HG03575 (cell line): ENCODE measurements at regions not wholly inside any gene's neighbourhood (a gene's known extent, or its start where the extent isn't known, plus 50 kb on each side); places are given as distances from the start of the nearest gene placed in this dataset.
"Not testable (repeated sequence)": the region's sequence is repeated elsewhere in the genome, so short reads cannot be mapped to it uniquely, and the experiment has no call there.

Experiments used
- ATAC-seq: cut with Tn5 transposase; IDR thresholded peaks from one replicate; pipeline ENCODE4 v1.9.1; 2021; ENCODE audit not compliant: unreplicated experiment, insufficient number of reproducible peaks, low FRiP score; ENCODE audit errors: extremely low read depth

DNA sequence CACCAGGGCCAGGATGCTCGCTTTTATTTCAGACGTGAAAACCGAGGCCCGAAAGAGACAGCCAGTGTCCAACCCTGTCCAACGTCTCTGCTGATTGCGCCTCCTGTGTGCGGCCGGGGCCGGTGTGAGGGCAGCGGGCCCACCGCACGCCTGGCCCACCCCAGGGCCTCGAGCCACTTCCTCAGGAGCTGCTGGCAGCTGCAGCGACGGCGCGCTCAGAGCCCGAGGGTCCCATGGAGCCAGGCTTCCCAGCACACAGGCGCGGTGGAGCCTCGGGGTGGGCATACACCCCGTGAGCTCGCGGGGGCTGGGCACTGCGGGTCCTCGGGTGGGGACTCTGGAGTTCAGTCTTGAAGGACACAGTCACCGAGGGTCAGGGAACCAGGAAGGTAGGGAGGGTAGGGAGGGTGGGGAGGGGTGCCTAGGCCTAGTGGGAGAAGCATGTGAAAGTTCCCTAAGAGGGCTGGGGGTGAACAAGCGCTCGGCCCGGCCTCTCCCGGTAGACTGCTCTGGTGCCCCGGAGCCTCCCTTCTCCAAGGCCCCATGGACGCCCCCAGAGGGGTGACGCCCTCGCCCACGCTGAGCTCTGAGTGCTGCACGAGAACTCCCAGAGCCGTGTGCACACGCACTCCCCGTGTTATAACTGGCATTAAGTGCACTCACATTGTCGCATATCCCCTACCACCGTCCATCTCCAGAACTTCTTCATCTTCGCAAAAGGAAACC, 1547.2 kb downstream of the RPIA start:
- not testable (repeated sequence) for ATAC-seq

DNA sequence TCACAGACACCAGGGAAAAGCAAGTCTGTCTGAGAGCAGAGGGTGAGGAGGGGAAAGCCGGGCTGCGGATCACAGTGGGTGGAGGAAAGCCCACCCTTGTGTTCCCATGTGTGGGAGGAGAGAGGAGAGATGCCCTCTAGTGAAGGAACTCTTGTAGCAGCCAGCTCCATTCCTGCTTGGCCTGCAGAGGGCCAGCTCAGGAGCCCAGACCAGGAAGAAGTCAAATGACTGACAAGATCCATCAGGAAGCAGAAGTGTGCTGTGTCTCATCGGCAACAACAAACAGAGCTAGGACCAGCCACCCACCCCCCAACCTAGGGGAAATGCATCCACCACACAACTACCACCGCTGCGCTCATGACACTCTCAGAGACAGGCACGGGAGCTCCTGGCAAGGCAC, 1548.3 kb downstream of the RPIA start:
- ATAC-seq = not testable (repeated sequence)

GRCh38 chr2:90244902-90245765, 1553.7 kb downstream of the RPIA start:
- ATAC-seq = not testable (repeated sequence)

DNA sequence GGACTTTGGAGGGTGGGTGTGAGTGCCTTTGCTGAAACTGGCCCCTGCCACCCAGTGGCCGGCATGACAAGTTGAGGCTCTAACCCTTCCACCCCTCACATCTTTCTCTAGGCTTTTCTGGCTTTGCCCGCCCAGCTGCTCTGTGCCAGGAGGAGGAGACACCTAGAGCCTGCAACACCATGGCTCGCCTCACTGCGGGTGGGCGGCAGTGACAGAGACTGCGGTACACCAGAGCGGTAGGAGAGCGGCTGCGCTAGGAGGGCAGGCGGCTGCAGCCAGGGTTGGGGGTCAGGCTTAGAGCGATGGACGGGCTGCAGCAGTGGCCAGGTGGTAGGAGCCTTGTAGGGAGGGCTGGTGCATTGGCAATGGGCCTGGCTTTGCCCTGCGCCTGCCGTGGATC, 1556.9 kb downstream of the RPIA start:
- not testable (repeated sequence) for ATAC-seq

- ATAC-seq = not testable (repeated sequence)
Measured at GRCh38 chr2:90250350-90250749, 1558.9 kb downstream of the RPIA start.

GRCh38 chr2:90251576-90251975, 1560.1 kb downstream of the RPIA start:
- not testable (repeated sequence) for ATAC-seq

DNA sequence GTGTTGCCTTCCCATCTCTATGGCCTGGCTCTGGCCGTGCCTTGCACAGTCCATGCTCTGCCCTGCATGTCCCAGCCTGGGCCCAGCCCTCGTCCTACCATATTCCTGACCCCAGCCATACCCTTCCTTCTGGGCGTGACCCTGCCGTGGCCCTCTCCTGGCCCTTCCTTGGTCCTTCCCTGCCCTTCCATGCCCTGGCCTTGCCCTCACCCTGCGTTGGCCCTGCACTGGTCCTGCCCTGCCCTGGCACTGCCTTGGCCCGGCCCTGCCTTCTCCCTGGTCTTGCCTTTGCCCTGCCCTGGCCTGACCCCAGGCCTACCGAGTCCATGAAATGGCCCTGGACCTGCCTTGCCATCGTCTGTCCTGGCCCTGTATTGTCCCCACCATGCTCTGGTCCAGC, 1561.8 kb downstream of the RPIA start:
- not testable (repeated sequence) for ATAC-seq

GRCh38 chr2:90266888-90267287, 1575.4 kb downstream of the RPIA start:
- not testable (repeated sequence) for ATAC-seq

DNA sequence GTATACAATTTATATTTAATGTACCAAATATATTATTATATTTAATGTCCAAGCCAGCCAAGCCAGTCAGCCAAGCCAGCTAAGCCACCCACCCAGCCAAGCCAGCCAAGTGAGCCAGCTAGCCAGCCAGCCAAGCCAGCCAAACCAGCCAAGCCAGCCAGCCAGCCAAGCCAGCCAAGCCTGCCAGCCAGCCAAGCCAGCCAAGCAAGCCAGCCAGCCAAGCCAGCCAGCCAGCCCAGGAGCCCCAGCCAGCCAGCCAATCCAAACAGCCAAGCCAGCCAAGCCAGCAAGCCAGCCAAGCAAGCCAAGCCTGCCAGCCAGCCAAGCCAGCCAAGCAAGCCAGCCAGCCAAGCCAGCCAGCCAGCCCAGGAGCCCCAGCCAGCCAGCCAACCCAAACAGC, 1596.3 kb downstream of the RPIA start:
- not testable (repeated sequence) for ATAC-seq

- ATAC-seq = not testable (repeated sequence)
Measured at GRCh38 chr2:90288396-90288795, 1596.9 kb downstream of the RPIA start.

DNA sequence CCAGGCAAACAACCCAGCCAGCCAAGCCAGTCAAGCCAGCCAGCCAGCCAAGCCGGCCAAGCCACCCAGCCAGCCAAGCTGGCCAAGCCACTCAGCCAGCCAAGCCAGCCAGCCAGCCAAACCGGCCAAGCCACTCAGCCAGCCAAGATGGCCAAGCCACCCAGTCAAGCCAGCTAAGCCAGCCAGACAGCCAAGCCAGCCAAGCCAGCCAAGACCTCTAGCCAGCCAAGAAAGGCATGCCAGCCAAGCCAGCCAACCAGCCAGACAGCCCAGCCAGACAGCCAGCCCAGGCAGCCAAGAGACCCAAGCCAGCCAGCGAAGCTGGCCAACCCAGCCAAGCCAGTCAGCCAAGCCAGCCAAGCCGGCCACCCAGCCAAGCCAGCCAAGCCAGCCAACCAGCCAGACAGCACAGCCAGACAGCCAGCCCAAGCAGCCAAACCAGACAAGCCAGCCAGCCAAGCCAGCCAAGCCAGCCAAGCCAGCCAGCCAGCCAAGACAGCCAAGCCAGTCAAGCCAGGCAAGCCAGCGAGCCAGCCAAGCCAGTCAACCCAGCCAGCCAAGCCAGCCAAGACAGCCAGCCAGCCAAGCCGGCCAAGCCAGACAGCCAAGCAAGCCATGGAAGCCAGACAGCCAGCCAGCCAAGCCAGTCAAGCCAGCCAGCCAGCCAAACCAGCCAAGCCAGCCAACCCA, 1598.0 kb downstream of the RPIA start:
- not testable (repeated sequence) for ATAC-seq

- not testable (repeated sequence) for ATAC-seq
Measured at GRCh38 chr2:90290701-90291100, 1599.2 kb downstream of the RPIA start.

DNA sequence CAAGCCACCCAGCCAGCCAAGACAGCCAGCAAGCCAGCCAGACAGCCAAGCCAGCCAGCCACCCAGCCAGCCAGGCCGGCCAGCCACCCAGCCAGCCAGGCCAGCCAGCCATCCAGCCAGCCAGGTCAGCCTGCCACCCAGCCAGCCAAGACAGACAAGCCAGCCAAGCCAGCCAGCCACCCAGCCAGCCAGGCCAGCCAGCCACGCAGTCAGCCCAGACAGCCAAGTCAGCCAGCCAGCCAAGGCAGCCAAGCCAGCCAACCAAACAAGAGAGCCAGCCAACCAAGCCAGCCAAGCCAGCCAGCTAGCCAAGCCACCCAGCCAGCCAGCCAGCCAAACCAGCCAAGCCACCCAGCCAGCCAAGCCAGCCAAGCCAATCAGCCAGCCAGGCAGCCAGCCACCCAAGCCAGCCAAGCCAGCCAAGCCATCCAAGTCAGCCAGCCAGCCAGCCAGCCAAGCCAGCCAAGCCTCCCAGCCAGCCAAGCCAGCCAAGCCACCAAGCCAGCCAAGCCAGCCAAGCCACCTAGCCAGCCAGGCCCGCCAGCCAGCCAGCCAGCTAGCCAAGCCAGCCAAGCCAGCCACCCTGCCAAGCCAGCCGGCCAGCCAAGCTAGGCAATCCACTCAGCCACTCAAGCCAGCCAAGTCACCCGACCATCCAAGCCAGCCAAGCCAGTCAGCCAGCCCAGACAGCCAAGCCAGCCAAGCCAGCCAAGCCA, 1599.9 kb downstream of the RPIA start:
- not testable (repeated sequence) for ATAC-seq

GRCh38 chr2:90291934-90292333, 1600.5 kb downstream of the RPIA start:
- not testable (repeated sequence) for ATAC-seq

GRCh38 chr2:90292451-90292850, 1601.0 kb downstream of the RPIA start:
- not testable (repeated sequence) for ATAC-seq

GRCh38 chr2:90293224-90293623, 1601.8 kb downstream of the RPIA start:
- ATAC-seq = not testable (repeated sequence)

DNA sequence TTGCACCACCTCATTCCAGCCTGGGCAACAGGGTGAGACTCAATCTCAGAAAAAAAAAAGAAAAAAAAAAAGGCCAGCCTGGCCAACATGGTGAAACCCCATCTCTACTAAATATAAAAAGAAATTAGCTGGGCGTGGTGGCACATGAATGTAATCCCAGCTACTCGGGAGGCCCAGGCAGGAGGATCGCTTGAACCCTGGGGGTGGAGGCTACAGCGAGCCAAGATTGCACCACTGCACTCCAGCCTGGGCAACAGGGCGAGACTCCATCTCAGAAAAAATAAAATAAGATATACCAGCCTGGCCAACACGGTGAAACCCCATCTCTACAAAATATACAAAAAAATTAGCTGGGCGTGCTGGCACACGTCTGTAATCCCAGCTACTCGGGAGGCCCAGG, 1602.3 kb downstream of the RPIA start:
- ATAC-seq = not testable (repeated sequence)

- ATAC-seq = not testable (repeated sequence)
Measured at GRCh38 chr2:90295036-90295750, 1603.7 kb downstream of the RPIA start.
